ENCODE measurements at regions not wholly inside any gene's neighbourhood (a gene's known extent, or its start where the extent isn't known, plus 50 kb on each side); places are given as distances from the start of the nearest gene placed in this dataset.

GRCh38 chr5:158285698-158286097 lies 426.8 kb upstream of the CLINT1 start:
- intact Hi-C loops (cut with micrococcal nuclease), result no loop called here
- ChIA-PET CTCF (interaction anchor here (0.7 to 2.4 kb wide), 2 partner anchors 11 to 1657 kb away, joined by 3 to 8 read pairs; no protein-coding TSS in a partner anchor), POLR2A (interaction anchor here (0.6 to 0.8 kb wide), 2 partner anchors 92 to 348 kb away, joined by 4 read pairs; no protein-coding TSS in a partner anchor)
- no peak for DNase-seq (ENCODE audit: unreplicated experiment)
- Mint-ChIP-seq H3K9me3 (ENCODE audit: unreplicated experiment) (no peaks in the 10 kb centered on the region), H3K27ac (ENCODE audit: low read depth, unreplicated experiment) (no peak overlapping the region), H3K36me3 (ENCODE audit: insufficient read depth, unreplicated experiment) (no peaks in the 10 kb centered on the region), H3K4me3 (ENCODE audit: unreplicated experiment) (no peak overlapping the region), H3K27me3 (ENCODE audit: insufficient read depth, unreplicated experiment) (no peaks in the 10 kb centered on the region), H3K4me1 (ENCODE audit: insufficient read depth, unreplicated experiment) (peaks cover 10% of the 10 kb centered on the region)
- TF ChIP-seq, protein P1, sequence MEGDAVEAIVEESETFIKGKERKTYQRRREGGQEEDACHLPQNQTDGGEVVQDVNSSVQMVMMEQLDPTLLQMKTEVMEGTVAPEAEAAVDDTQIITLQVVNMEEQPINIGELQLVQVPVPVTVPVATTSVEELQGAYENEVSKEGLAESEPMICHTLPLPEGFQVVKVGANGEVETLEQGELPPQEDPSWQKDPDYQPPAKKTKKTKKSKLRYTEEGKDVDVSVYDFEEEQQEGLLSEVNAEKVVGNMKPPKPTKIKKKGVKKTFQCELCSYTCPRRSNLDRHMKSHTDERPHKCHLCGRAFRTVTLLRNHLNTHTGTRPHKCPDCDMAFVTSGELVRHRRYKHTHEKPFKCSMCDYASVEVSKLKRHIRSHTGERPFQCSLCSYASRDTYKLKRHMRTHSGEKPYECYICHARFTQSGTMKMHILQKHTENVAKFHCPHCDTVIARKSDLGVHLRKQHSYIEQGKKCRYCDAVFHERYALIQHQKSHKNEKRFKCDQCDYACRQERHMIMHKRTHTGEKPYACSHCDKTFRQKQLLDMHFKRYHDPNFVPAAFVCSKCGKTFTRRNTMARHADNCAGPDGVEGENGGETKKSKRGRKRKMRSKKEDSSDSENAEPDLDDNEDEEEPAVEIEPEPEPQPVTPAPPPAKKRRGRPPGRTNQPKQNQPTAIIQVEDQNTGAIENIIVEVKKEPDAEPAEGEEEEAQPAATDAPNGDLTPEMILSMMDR (IDR thresholded peaks at IDR 0.05; ENCODE audit: unreplicated experiment), result no peak
- no TSS peak for BruUV-seq (replicated peaks)

DNA sequence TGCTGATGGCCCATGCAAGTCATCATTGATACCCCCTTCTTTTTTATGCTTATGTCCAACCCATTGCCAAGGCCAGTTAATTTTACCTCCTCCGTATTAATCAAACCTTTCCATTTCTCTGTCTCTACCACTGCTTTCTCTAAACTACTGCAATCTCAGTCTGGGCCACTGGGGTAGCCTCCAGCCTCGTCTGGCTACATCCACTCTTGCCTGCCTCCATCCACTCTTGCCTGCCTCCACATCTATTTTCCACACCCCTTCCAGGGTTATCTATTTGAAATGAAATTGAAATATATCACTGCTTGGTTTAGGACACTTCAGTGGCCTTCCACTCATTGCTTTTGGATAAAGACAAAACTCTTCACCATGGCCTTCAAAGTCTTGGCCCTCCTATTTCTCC lies 425.3 kb upstream of the CLINT1 start:
- CTCF ChIA-PET, result no interaction called here
- no TSS peak for BruUV-seq (replicated peaks)
- H3K9me3 Mint-ChIP-seq (ENCODE audit: unreplicated experiment), result no peaks in the 10 kb centered on the region
- H3K27ac Mint-ChIP-seq (ENCODE audit: low read depth, unreplicated experiment), result no peak overlapping the region
- no peaks in the 10 kb centered on the region for H3K36me3 Mint-ChIP-seq (ENCODE audit: insufficient read depth, unreplicated experiment)
- H3K27me3 Mint-ChIP-seq (ENCODE audit: insufficient read depth, unreplicated experiment), result no peaks in the 10 kb centered on the region
- no peak for DNase-seq (ENCODE audit: unreplicated experiment)
- H3K4me1 Mint-ChIP-seq (ENCODE audit: insufficient read depth, unreplicated experiment), result peaks cover 10% of the 10 kb centered on the region
- POLR2A ChIA-PET, result no interaction called here
- intact Hi-C loops (cut with micrococcal nuclease), result no loop called here
- H3K4me3 Mint-ChIP-seq (ENCODE audit: unreplicated experiment), result no peak overlapping the region
- TF ChIP-seq, protein P1 (IDR thresholded peaks at IDR 0.05; ENCODE audit: unreplicated experiment), result no peak

GRCh38 chr5:158283397-158283796 lies 424.5 kb upstream of the CLINT1 start:
- POLR2A ChIA-PET, result no interaction called here
- no peaks in the 10 kb centered on the region for H3K36me3 Mint-ChIP-seq (ENCODE audit: insufficient read depth, unreplicated experiment)
- TF ChIP-seq, protein P1 (IDR thresholded peaks at IDR 0.05; ENCODE audit: unreplicated experiment), result no peak
- peaks cover 9% of the 10 kb centered on the region for H3K4me1 Mint-ChIP-seq (ENCODE audit: insufficient read depth, unreplicated experiment)
- no peaks in the 10 kb centered on the region for H3K9me3 Mint-ChIP-seq (ENCODE audit: unreplicated experiment)
- intact Hi-C loops (cut with micrococcal nuclease), result no loop called here
- no peak overlapping the region for H3K27ac Mint-ChIP-seq (ENCODE audit: low read depth, unreplicated experiment)
- BruUV-seq (replicated peaks), result no TSS peak
- no peaks in the 10 kb centered on the region for H3K27me3 Mint-ChIP-seq (ENCODE audit: insufficient read depth, unreplicated experiment)
- no peak overlapping the region for H3K4me3 Mint-ChIP-seq (ENCODE audit: unreplicated experiment)
- CTCF ChIA-PET, result interaction anchor here (1.3 kb wide), 1 partner anchor 12 kb away, joined by 3 read pairs; no protein-coding TSS in a partner anchor
- DNase-seq (ENCODE audit: unreplicated experiment), result no peak

DNA sequence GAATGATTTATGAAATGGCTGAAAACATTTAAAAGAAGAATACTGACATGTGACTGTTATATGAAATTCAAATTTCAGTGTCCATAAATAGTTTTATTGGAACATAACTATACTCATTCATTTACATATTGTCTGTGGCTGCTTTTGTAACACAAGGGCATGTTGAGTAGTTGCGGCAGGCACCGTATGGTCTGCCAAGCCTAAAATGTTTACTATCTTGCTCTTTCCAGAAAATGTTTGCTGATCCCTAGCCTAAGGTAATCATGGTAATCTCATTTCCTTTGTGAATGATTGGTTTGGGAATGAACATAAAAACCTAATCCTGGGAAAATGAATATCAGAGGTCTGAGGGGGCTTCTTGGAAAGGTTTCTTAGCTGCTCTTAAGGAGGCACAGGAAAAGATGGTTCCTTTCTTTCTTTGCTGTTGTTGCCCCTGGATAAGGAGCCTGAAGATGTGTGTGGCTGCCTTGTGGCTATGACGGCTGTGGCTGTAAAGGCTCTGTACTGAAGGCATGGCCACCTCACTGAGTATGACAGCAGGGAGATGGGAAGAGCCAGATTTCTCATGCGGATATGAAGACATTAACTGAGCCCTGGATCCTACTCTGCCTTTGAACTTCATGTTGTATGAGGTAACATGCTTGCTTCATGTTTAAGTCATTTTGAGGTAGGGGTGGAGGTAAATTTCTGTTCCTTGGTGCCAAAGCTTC lies 419.4 kb upstream of the CLINT1 start:
- intact Hi-C loops (cut with micrococcal nuclease), result no loop called here
- no peak overlapping the region for H3K4me3 Mint-ChIP-seq (ENCODE audit: unreplicated experiment)
- CTCF ChIA-PET, result no interaction called here

More for the DNA sequence above, 419.4 kb upstream of the CLINT1 start:
- no TSS peak for BruUV-seq (replicated peaks)
- Mint-ChIP-seq H3K27ac (ENCODE audit: low read depth, unreplicated experiment) (no peak overlapping the region), H3K4me1 (ENCODE audit: insufficient read depth, unreplicated experiment) (no peaks in the 10 kb centered on the region), H3K36me3 (ENCODE audit: insufficient read depth, unreplicated experiment) (no peaks in the 10 kb centered on the region), H3K9me3 (ENCODE audit: unreplicated experiment) (no peaks in the 10 kb centered on the region), H3K27me3 (ENCODE audit: insufficient read depth, unreplicated experiment) (no peaks in the 10 kb centered on the region)
- TF ChIP-seq, protein P1 (IDR thresholded peaks at IDR 0.05; ENCODE audit: unreplicated experiment), result no peak
- POLR2A ChIA-PET, result interaction anchor here (0.6 kb wide), 2 partner anchors 13 to 32 kb away, joined by 3 read pairs; no protein-coding TSS in a partner anchor
- DNase-seq (ENCODE audit: unreplicated experiment), result no peak
